Trophoblast cell (in vitro differentiated cells and primary cell): ENCODE measurements at regions not wholly inside any gene's neighbourhood (a gene's known extent, or its start where the extent isn't known, plus 50 kb on each side); places are given as distances from the start of the nearest gene placed in this dataset.

Experiments used
- DNase-seq, 2 donors: peaks; one replicate each; pipeline ENCODE4 v3.0.0-alpha.2; 2016
- H2AFZ ChIP-seq: 2 replicates; pipeline ENCODE4 v1.6.1; 2013; ENCODE audit warnings: low read length, moderate library complexity, mild to moderate bottlenecking; ENCODE audit not compliant: insufficient read depth, poor library complexity
- H2AK5ac ChIP-seq: 2 replicates; pipeline ENCODE4 v1.6.1; 2013; ENCODE audit warnings: mild to moderate bottlenecking, low read length
- H2BK120ac ChIP-seq: 2 replicates; pipeline ENCODE4 v1.6.1; 2013; ENCODE audit warnings: low read length, mild to moderate bottlenecking, moderate library complexity; ENCODE audit not compliant: insufficient read depth, poor library complexity
- H2BK12ac ChIP-seq: 2 replicates; pipeline ENCODE4 v1.6.1; 2013; ENCODE audit warnings: mild to moderate bottlenecking, low read length, moderate library complexity
- H2BK5ac ChIP-seq: 2 replicates; pipeline ENCODE4 v1.6.1; 2013; ENCODE audit warnings: low read length, low read depth, moderate library complexity, mild to moderate bottlenecking; ENCODE audit not compliant: poor library complexity
- H3K14ac ChIP-seq: 2 replicates; pipeline ENCODE4 v1.6.1; 2013; ENCODE audit warnings: mild to moderate bottlenecking, low read length
- H3K18ac ChIP-seq: 2 replicates; pipeline ENCODE4 v1.6.1; 2013; ENCODE audit warnings: mild to moderate bottlenecking, low read length
- H3K23ac ChIP-seq: 2 replicates; pipeline ENCODE4 v1.6.1; 2013; ENCODE audit warnings: low read length
- H3K27ac ChIP-seq: 2 replicates; pipeline ENCODE4 v1.5.1; 2013; ENCODE audit warnings: low read depth, mild to moderate bottlenecking, inconsistent platforms, low read length, moderate library complexity
- H3K27me3 ChIP-seq: 2 replicates; pipeline ENCODE4 v1.6.1; 2013; ENCODE audit warnings: inconsistent platforms, mild to moderate bottlenecking, low read length, moderate library complexity; ENCODE audit not compliant: insufficient read depth
- H3K36me3 ChIP-seq, 2 experiments: 1 replicate in 1 of 2; 2 replicates in 1 of 2; pipeline ENCODE4 v1.6.1; 2013; ENCODE audit warnings: low read length in 2 of 2, mild to moderate bottlenecking in 2 of 2, moderate library complexity in 1 of 2; ENCODE audit not compliant: insufficient read depth in 2 of 2, control insufficient read depth in 1 of 2
- H3K4ac ChIP-seq: 2 replicates; pipeline ENCODE4 v1.6.1; 2013; ENCODE audit warnings: low read depth, mild to moderate bottlenecking, low read length, moderate library complexity
- H3K4me1 ChIP-seq, 2 experiments: 1 replicate in 1 of 2; 2 replicates in 1 of 2; pipeline ENCODE4 v1.6.1; 2013; ENCODE audit warnings: low read length in 2 of 2, mild to moderate bottlenecking in 2 of 2, moderate library complexity in 1 of 2; ENCODE audit not compliant: insufficient read depth in 2 of 2, control insufficient read depth in 1 of 2
- H3K4me2 ChIP-seq: 2 replicates; pipeline ENCODE4 v1.6.1; 2013; ENCODE audit warnings: inconsistent platforms, mild to moderate bottlenecking, low read length, moderate library complexity
- H3K4me3 ChIP-seq: 2 replicates; pipeline ENCODE4 v1.5.1; 2013; ENCODE audit warnings: mild to moderate bottlenecking, low read depth, low read length, inconsistent platforms
- H3K79me1 ChIP-seq: one replicate; pipeline ENCODE4 v1.6.1; 2013; ENCODE audit warnings: low read length
- H3K79me2 ChIP-seq: 2 replicates; pipeline ENCODE4 v1.6.1; 2013; ENCODE audit warnings: low read length, mild to moderate bottlenecking; ENCODE audit not compliant: control insufficient read depth, insufficient read depth, poor library complexity
- H3K9ac ChIP-seq: 2 replicates; pipeline ENCODE4 v1.6.1; 2013; ENCODE audit warnings: mild to moderate bottlenecking, low read length
- H3K9me3 ChIP-seq: 2 replicates; pipeline ENCODE4 v1.6.1; 2013; ENCODE audit warnings: low read depth, mild to moderate bottlenecking, control low read depth, inconsistent platforms, low read length; ENCODE audit not compliant: insufficient read depth
- H4K12ac ChIP-seq: 2 replicates; pipeline ENCODE4 v1.6.1; 2013; ENCODE audit warnings: low read depth, mild to moderate bottlenecking, low read length, moderate library complexity
- H4K8ac ChIP-seq: 2 replicates; pipeline ENCODE4 v1.6.1; 2013; ENCODE audit warnings: low read depth, mild to moderate bottlenecking, low read length, moderate library complexity
- H4K91ac ChIP-seq: one replicate; pipeline ENCODE4 v1.6.1; 2013; ENCODE audit warnings: low read depth, mild to moderate bottlenecking, low read length, moderate library complexity
- WGBS: extraction: QIAGEN DNeasy Blood & Tissue Kit; methylation state at CpG from one replicate; pipeline ENCODE4 v1.1.7; 2013; ENCODE audit warnings: missing lambda C conversion rate; ENCODE audit not compliant: insufficient read length, insufficient coverage; ENCODE audit errors: extremely low coverage; 5-methylcytosine and 5-hydroxymethylcytosine counted together

GRCh38 chr18:68604256-68604655 lies 110.7 kb downstream of the TMX3 start:
- Histone ChIP-seq H3K36me3 (no peaks in the 10 kb centered on the region), H3K79me1 (no peaks in the 10 kb centered on the region), H2BK120ac (no peak overlapping the region), H3K79me2 (no peaks in the 10 kb centered on the region), H4K12ac (no peak overlapping the region), H3K4me2 (no peak overlapping the region), H3K14ac (no peak overlapping the region), H3K18ac (no peak overlapping the region), H2AK5ac (no peak overlapping the region), H3K27ac (no peak overlapping the region), H3K4me1 (no peaks in the 10 kb centered on the region), H4K8ac (no peak overlapping the region), H4K91ac (no peak overlapping the region), H3K4ac (no peak overlapping the region), H2AFZ (no peak overlapping the region), H3K23ac (no peak overlapping the region), H3K4me3 (no peak overlapping the region), H3K9ac (no peak overlapping the region), H3K27me3 (no peaks in the 10 kb centered on the region), H2BK12ac (no peak overlapping the region), H2BK5ac (no peak overlapping the region), H3K9me3 (no peaks in the 10 kb centered on the region)
- DNase-seq, result no peak
- 100% methylated on average over 1 of the region's 1 CpG for WGBS

- Histone ChIP-seq H2BK120ac (no peak overlapping the region), H2AK5ac (no peak overlapping the region), H3K79me1 (no peaks in the 10 kb centered on the region), H2BK12ac (no peak overlapping the region), H3K36me3 (no peaks in the 10 kb centered on the region), H3K4me2 (no peak overlapping the region), H3K4ac (no peak overlapping the region), H3K4me1 (no peaks in the 10 kb centered on the region), H4K91ac (no peak overlapping the region), H3K18ac (no peak overlapping the region), H2AFZ (no peak overlapping the region), H4K12ac (no peak overlapping the region), H3K4me3 (no peak overlapping the region), H3K27ac (no peak overlapping the region), H3K14ac (no peak overlapping the region), H4K8ac (no peak overlapping the region), H2BK5ac (no peak overlapping the region), H3K9ac (no peak overlapping the region), H3K27me3 (no peaks in the 10 kb centered on the region), H3K79me2 (no peaks in the 10 kb centered on the region), H3K9me3 (peaks cover 1% of the 10 kb centered on the region), H3K23ac (no peak overlapping the region)
- no peak for DNase-seq
- WGBS, result no CpG with 5 or more reads among the region's 2 CpGs
Observed at GRCh38 chr18:68596016-68596415, 118.9 kb downstream of the TMX3 start.

GRCh38 chr18:68588169-68588568 lies 126.7 kb downstream of the TMX3 start:
- Histone ChIP-seq H3K14ac (no peak overlapping the region), H3K23ac (no peak overlapping the region), H4K8ac (no peak overlapping the region), H3K18ac (no peak overlapping the region), H3K9me3 (no peaks in the 10 kb centered on the region), H3K4me2 (no peak overlapping the region), H3K4ac (no peak overlapping the region), H3K36me3 (no peaks in the 10 kb centered on the region), H3K4me1 (no peaks in the 10 kb centered on the region), H2AK5ac (no peak overlapping the region), H3K27ac (no peak overlapping the region), H3K9ac (no peak overlapping the region), H4K12ac (no peak overlapping the region), H3K27me3 (no peaks in the 10 kb centered on the region), H4K91ac (no peak overlapping the region), H2BK5ac (no peak overlapping the region), H3K79me2 (no peaks in the 10 kb centered on the region), H3K79me1 (no peaks in the 10 kb centered on the region), H2BK12ac (no peak overlapping the region), H3K4me3 (no peak overlapping the region), H2AFZ (no peak overlapping the region), H2BK120ac (no peak overlapping the region)
- no CpG with 5 or more reads among the region's 5 CpGs for WGBS
- DNase-seq, result no peak

- H3K4me1 ChIP-seq, result no peaks in the 10 kb centered on the region
- no CpG with 5 or more reads among the region's 1 CpG for WGBS
- H3K79me1 ChIP-seq, result no peaks in the 10 kb centered on the region
- H2AFZ ChIP-seq, result no peak overlapping the region
- DNase-seq, result no peak
- no peak overlapping the region for H3K23ac ChIP-seq
- H3K4me3 ChIP-seq, result no peak overlapping the region
- no peak overlapping the region for H4K8ac ChIP-seq
- H3K9ac ChIP-seq, result no peak overlapping the region
- H3K18ac ChIP-seq, result no peak overlapping the region
- H2AK5ac ChIP-seq, result no peak overlapping the region
- H3K36me3 ChIP-seq, result no peaks in the 10 kb centered on the region
- H3K9me3 ChIP-seq, result no peaks in the 10 kb centered on the region
- H4K12ac ChIP-seq, result no peak overlapping the region
- no peak overlapping the region for H3K4ac ChIP-seq
- no peaks in the 10 kb centered on the region for H3K27me3 ChIP-seq
- no peak overlapping the region for H2BK5ac ChIP-seq
- H2BK120ac ChIP-seq, result no peak overlapping the region
- no peak overlapping the region for H3K4me2 ChIP-seq
- no peak overlapping the region for H3K14ac ChIP-seq
- no peak overlapping the region for H4K91ac ChIP-seq
- H3K79me2 ChIP-seq, result no peaks in the 10 kb centered on the region
- no peak overlapping the region for H3K27ac ChIP-seq
- no peak overlapping the region for H2BK12ac ChIP-seq
Observed at GRCh38 chr18:68583685-68584084, 131.2 kb downstream of the TMX3 start.
